CD4-positive, alpha-beta T cell treated with Interleukin-6 at 100 ng/mL for 8 hours (primary cell): ENCODE measurements at regions not wholly inside any gene's neighbourhood (a gene's known extent, or its start where the extent isn't known, plus 50 kb on each side); places are given as distances from the start of the nearest gene placed in this dataset.
"Not testable (repeated sequence)": the region's sequence is repeated elsewhere in the genome, so short reads cannot be mapped to it uniquely, and the experiment has no call there.

Experiments used
- DNase-seq: peaks from one replicate; pipeline ENCODE4 v3.0.0-alpha.2; 2020; ENCODE audit warnings: mixed read lengths, low spot score

DNA sequence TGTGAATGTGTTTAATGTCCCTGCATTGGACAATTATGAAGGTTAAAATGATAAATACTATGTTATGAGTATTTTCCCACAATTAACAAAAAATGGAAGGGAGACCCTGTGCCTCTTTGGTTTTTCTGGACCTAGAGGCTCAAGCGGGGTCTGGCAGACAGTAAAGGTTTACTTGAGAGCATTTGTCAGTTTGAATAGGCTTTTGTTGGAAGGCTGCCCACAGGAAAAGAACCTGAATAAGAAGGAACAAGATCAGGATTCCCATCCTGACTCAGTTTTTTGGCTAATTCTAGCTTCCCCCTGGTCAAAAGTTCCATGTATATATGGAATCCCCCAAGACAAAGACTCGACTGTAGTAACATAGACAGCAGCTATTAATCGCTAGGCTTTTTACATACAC, 150.9 kb upstream of the JUN start:
- no peak for DNase-seq

DNA sequence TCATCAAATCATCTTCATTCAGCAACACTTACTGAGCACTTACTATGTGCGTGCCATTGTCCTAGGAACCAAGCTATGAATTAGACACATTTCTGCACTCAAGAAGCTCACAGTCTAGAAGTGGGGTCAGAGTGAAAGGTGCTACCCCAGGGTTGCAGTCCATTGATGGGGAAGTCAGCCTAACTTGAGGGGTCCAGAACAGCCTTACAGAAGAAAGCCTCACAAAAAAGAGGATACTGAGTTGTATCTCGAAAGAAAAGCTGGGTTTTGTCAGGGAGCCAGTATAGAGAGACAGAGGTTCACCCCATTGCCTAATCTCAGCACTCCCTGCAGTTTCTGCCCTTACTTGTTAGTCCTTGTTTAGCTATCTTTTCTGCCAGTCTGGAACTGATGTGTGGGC, 153.1 kb upstream of the JUN start:
- no peak for DNase-seq

DNA sequence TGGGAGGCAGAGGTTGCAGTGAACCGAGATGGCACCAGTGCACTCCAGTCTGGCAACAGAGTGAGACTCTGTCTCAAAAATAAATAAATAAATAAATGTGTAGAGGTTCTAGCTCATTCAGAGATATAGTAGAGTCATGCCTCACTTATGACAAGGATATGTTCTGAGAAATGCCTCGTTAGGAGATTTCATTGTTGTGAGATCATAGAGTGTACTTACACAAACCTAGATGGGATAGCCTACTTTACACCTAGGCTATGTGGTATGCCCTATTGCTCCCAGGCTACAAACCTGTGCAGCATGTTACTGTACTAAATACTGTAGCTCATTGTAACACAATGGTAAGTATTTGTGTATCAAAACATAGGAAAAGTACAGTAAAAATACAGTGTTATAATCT, 155.3 kb upstream of the JUN start:
- no peak for DNase-seq

DNA sequence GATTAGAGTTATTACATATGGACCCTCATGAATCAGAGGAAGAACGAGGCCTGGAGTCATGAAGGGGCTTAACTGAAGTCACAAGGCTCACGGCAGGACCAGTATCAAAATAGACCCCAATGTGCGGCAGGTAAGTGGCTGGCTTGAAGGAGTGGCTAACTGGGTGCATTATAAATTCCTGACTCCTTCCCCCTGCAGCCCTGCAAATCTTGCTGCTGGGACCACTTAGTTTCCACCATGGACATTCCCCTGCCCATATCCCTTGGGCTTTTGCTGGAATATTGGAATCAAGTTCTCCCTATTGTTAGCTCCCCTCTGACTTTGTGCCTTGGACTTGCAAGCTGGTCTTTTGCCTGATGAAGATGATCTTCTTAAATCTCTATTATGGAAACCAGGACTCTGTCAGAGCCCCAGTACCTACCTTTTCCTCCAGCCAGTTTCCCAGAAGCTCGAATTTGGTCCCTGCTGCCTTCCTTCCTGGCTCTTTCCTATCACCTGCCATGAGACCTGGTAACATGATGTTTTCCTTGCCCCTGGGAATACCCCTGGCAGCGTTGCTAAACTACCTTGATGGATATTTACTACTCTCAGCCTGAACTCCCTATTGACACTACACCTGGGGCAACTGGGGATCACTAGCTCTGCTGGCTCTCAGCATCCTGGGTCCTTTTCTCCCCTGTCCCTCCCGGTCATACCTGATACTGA, 156.0 kb upstream of the JUN start:
- DNase-seq: no peak

DNA sequence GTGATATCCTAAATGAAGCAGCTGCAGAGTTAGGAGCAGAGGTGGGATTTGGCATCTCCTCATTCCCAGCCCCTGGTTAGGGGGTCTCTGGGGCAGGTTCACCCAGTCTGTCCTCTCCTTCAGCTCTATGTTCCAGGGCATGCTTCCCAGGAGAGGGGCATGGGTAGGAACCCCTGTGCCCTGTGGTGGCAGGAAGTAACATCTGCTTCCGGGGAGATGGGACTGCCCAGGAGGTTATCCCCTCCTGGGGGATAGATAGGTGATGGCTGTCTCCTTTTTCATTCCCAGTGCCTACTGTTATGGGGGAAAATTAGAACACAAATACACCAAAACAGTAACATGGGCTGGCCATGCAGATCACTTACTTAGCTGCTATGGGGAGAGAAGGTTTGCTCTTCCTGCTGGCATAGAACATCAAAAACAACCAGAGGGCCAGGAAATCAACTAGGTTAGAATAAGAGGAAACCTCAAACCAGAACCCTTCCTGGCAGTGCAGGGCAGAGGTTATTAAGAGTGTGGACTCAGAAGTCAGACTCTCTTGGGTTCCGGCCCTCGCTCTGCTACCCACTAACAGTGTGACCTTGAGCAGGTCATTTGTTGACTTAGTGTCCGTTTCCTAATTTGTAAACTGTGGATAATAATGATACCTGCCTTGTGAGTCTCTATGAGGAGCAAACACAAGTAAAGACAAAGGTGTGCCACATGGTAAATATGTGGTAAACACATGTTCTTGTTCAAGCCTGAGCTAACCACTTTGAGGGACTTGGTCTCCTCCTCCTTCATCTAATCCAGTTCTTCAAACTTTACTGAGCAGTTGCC, 157.8 kb upstream of the JUN start:
- DNase-seq: peak; percentile 66

DNA sequence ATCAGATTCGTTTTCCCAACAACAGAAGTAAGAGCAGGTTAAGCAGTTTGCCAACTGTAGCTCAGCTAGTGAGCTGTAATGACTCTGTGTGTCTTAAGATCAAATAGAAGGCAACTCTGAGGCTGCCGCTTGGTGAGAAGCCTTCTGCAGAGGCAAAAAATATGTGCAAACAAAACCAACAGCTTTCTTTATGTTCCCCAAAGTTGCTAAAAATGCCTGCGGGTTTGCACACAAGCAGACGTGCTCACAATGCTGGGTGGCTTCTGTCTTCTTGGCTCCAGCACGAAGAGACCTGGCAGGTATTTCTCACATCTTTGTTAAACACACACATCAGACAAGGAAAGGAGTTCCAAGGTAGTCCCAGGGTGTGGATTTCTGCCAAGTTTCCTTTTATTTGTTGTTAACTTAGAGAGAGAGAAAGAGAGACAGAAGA, 158.9 kb upstream of the JUN start:
- DNase-seq: peak; percentile 28

DNA sequence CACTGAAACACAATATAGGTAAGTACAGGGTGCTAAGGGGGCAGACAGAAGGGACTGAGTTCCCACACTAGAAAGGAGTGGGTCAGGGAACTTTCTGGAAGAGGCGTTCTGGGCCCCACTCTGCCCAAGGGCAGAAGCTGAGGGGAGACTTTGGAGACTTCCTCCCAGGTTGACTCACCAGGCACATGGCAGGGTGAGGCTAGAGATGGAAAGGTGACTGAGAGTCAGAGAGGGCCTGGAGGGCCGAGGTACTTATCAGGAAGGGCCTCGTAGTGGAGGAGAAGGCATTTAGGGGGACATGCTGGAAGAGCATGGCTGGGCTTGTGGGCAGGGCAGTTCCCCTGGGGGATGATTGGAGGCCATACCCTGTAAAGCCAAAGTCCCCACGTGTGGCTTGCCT, 159.9 kb upstream of the JUN start:
- no peak for DNase-seq

DNA sequence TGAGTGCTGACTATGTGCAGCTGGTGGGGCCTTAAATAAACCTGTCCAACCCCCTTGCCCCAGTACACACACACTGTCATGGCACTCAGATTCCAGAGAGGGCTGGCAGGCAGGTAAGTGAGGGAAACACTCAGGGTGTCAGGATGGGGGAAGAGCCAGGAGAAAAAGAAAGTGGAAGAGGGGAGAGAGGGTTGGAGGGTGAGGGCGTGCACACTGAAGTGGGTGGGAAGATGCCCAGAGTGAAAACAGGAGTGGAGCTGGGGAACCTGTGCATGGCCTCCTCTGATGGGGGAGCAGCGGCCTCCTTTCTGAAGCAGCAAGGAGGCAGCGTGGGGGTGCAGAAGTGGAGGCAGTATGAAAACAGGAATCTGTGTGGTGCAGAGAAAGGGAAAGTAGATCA, 160.6 kb upstream of the JUN start:
- DNase-seq: no peak

DNA sequence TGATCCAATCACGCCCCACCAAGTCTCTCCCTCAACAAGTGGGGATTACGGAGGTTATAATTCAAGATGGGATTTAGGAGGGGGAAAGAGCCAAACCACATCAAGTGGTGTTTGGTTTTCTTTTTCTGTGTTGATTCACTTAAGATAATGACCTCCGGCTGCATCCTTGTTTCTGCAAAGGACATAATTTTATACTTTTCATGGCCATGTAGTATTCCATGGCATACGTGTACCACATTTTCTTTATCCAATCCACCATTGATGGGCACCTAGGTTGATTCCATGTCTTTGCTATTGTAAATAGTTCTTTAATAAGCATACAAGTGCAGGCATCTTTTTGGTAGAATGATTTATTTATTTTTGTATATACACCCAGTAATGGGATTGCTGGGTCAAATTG, 162.5 kb upstream of the JUN start:
- no peak for DNase-seq

DNA sequence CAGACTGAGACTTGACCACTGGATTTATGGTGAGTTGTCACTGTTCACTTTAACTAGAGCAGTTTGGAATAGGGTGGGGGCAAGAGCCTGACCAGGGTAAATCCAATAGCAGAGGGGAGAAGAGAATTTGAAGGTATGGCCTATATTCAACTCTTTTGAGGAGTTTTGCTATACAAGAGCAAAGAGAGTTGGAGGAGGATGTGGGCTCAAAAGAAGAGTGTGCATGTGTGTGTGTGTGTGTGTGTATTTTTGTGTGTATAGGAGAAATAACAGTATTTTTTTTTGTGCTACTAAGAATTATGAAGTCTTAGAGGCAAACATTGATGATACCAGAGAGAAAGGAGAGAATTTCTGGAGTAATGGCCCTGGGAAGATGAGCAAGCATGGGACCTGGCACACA, 164.8 kb upstream of the JUN start:
- no peak for DNase-seq

DNA sequence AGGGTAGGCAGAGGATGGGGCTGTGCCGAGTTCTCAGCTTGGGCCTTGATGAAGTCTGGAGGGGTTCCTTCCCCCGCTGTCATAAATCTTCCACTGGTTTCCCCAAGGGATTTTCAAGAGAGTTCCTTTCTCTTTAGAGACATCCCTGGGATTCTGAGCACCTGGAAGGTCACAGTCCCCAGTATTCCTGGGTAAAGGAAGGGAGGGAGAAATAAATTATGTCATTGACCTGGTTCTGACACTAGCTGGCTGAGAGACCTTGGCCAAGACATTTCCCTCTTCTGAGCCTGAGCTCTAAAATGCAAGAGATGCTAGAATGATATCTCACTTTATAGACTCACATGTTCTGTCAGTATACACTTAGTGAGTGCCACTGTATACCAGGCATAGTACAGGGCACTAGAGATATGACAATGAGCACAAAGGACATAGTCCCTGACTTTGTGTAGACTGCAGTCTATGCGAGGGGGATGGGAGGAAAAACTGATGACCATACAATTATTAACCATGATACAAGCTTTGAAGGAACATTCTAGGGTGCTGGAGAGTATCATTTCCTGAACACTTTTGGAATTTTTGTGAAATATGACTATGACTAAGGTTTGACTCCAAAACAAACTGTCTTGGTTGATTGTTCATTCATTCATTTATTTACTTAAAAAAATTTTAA, 165.8 kb upstream of the JUN start:
- no peak for DNase-seq

DNA sequence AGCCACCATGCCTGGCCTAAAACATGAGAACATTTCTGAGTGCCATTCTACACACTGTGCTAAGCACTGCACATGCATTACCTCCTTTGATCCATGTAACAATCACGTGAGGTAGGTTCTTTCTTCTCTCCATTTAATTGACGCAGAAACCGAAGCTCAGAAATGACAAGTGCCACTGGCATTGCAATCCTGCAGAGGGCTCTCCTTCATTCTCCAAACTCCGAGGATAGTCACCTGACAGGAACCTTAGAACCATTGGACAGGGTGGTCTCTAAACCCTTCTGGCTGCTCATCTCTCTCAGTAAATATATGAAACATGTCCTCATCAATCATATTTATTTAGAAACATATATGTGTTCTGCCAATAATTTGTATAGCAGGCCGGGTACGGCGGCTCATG, 167.1 kb upstream of the JUN start:
- DNase-seq: no peak

DNA sequence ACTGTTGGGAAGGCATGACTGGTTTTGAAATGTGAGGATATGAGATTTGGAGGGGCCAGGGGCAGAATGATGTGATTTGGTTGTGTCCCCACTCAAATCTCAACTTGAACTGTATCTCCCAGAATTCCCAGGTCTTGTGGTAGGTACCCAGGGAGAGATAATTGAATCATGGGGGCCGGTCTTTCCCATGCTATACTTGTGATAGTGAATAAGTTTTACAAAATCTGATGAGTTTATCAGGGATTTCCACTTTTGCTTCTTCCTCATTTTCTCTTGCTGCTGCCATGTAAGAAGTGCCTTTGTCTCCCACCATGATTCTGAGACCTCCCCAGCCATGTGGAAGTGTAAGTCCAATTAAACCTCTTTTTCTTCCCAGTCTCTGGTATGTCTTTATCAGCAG, 170.1 kb upstream of the JUN start:
- not testable (repeated sequence) for DNase-seq

DNA sequence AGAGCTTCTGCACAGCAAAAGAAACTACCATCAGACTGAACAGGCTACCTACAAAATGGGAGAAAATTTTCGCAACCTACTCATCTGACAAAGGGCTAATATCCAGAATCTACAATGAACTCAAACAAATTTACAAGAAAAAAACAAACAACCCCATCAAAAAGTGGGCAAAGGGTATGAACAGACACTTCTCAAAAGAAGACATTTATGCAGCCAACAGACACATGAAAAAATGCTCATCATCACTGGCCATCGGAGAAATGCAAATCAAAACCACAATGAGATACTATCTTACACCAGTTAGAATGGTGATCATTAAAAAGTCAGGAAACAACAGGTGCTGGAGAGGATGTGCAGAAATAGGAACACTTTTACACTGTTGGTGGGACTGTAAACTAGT, 179.4 kb upstream of the JUN start:
- DNase-seq: not testable (repeated sequence)

DNA sequence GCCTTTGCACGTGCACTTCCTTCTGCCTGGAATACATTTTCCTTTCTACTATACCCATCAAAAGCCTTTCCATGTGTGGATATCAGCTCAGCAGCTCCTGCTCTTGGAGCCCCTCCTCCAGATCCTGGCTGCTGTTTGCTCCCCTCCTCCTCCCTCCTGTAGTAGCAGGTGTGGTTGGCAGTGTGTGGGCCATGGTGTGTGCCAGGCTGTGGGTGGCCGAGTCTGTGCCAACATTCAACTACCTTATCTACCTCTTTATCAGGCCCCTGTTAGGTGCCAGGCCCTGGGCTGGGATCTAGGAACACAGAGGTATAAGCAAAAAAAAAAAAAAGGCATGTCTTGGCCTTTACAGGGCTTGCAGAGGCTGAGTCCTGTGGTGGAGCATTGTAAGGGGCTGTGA, 180.6 kb upstream of the JUN start:
- DNase-seq: no peak

DNA sequence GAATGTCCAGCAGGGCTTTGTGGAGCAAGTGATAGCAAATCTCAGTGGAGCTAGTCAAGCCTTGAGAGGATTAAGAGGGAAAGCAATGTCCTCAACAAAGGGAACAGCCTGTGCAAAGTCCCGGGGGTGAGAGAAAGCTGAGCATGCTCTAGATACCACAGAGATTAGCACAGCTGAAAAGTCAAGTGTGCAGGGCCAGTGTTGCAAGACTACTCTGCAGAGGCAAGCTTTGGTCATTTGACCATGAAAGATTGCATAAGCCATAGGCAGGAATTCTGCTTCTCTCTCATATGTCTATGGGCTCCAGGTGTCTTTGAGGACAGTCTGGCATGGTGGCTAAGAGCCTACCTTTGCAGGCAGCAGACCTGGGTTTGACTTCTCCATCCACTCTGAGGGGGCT, 181.0 kb upstream of the JUN start:
- DNase-seq: no peak

DNA sequence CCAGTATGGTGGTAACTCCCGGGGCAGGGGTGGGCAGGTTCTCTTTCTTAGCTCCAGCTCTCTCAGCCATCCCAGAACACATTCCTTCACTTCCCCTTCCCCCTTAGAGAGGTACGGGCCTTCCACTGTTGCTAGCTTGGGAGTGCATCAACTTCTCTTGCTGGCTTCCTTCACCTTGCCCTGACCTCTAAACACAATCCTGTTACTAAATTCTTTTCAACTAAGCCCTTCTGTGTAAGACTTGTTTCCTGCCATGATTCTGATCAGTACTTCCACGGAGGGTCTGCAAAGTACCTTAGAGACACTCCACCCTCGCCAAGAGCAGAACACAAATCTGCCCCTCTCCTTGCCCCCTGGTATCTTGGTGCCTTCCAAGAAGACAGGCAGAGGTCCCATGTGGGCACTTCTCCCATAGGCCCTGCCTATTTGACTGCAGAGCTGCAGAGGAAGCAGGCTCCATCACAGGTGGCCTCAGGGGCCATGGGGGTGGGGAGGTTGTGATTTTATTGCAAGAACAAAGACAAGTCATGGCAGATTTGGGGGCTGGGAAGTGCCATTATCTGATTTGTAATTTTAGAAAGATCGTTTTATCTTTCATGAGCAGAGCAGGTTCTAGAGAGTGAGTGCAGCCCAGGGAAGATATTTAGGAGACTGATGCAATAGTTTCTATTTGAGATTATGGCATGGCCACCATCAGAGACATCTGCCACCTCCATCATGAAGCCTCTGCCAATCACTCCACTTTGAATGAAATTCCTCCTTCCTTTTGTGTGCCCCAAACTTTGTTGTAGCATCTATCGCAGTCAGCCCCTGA, 182.5 kb upstream of the JUN start:
- no peak for DNase-seq

DNA sequence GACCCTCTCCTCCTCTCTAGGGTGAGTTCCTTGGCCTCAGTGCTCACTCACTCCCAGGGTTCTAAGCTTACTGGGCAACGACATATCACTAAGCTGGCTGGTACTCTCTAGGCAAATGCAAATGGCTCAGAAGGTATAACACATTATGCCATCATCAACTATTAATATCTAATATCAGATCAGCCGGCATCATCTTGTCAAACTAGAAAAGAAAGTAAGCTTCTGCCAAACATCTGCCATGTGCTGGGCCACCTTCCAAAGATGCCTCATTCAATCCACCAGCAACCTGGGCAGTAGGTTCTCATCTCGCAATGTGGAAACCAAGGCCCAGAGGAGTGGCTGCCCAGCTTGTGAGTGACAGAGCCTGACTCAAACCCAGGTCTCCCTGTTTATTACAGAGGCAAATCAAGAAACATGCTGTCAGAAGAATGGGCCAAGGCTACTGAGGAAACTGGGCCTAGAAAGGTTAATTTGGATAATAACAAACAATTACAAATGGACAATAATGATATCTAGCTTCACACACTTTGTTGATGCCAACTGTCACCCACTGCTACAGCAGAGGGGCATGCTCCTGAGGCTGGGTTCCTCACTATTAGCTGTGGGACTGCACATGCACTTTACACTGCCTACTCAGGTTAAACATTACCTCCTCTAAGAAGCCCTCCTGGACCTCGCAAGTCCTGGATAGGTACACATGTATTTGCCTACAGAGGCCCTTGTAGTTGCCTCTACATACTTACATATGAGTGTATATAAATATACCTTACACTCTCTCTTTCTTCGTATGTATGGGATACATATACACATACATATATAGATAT, 183.3 kb upstream of the JUN start:
- no peak for DNase-seq

DNA sequence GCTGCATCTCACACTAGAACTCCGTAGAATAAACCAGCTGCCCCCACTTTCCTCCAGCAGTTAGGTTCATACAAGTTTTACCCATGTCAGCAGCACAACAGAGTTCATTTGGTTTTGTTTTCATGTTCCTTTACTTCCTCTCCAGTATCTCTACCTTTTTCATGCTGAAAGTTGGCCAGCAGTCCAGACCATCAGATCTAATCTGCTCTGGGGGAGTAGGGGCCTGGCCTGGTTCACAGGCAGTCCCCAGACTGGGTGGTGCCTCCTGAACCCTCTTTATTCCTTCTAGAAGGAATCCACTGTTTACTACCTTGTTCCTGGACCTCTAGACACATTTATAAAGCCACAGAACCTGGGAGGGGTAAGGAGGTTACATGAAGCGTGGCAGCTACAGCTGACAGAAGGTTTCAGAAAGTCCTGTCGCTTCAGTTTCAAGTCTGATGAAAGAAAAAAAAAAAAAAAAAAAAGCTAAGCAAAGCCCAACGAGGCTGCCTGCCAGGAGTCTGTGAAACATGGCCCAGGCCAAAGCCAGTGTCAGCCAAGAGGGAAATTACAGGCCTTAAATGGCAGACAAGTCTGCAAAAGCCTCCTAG, 184.6 kb upstream of the JUN start:
- peak; percentile 21 for DNase-seq

DNA sequence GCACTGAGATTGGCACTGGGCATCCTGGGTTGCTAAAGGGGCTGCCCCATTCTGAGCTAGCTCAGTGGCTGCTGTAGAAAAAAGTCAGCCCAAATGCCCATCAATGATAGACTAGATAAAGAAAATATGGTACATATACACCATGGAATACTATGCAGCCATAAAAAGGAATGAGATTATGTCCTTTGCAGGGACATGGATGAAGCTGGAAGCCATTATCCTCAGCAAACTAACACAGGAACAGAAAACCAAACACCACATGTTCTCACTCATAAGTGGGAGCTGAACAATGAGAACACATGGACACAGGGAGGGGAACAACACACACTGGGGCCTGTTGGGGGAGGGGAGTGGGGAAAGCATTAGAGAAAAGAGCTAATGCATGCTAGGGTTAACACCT, 185.3 kb upstream of the JUN start:
- not testable (repeated sequence) for DNase-seq

DNA sequence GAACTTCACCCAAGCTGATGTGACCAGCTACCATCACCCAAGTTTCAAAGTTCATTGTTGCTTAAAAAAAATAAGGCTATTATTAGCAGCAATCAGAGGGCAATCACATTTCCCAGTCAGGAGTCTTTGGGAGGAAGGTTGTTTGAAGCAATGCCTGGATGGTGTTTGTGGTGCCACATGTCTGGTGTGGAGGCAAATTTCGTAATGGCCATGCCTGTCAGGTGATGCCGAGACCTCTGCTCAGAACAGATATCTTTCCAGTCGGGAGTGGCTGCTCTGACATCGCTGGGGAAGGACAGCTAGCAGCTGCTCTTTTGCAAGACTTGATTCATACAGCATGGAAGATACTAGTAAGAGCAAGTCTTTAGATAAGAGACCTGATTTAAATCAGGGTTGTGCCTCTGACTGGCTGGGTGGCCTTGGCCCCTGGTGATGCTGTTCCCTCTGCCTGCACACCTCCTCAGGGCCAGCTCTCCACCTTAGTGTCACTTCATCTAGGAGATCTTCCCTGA, 187.8 kb upstream of the JUN start:
- no peak for DNase-seq
